ENCODE measurements at regions not wholly inside any gene's neighbourhood (a gene's known extent, or its start where the extent isn't known, plus 50 kb on each side); places are given as distances from the start of the nearest gene placed in this dataset.

DNA sequence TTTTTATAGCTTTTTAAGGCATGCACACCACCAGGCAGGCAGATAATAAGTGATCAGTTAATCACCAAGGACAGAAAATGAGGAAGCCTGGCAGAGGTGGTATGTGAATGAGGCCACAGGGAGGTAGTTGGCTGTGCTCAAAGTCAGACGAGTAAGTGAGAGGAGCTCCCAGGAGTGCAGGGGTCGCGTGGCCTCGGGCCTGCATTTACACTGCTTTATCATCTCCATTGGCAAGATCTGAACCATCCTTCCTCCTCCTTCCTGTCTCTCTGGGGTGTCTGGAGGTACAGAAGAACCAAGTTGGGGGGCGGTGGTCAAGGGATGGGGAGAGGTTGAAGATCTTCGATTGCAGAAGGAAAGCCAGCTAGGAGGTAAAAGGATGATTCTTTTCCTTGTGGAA is 320.1 kb downstream of the SOX9 start:
- TF ChIP-seq, protein P1, sequence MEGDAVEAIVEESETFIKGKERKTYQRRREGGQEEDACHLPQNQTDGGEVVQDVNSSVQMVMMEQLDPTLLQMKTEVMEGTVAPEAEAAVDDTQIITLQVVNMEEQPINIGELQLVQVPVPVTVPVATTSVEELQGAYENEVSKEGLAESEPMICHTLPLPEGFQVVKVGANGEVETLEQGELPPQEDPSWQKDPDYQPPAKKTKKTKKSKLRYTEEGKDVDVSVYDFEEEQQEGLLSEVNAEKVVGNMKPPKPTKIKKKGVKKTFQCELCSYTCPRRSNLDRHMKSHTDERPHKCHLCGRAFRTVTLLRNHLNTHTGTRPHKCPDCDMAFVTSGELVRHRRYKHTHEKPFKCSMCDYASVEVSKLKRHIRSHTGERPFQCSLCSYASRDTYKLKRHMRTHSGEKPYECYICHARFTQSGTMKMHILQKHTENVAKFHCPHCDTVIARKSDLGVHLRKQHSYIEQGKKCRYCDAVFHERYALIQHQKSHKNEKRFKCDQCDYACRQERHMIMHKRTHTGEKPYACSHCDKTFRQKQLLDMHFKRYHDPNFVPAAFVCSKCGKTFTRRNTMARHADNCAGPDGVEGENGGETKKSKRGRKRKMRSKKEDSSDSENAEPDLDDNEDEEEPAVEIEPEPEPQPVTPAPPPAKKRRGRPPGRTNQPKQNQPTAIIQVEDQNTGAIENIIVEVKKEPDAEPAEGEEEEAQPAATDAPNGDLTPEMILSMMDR (IDR thresholded peaks at IDR 0.05), result no peak
- TF ChIP-seq POLR2A (IDR thresholded peaks at IDR 0.05), result no peak
